ENCODE measurements at regions not wholly inside any gene's neighbourhood (a gene's known extent, or its start where the extent isn't known, plus 50 kb on each side); places are given as distances from the start of the nearest gene placed in this dataset.

GRCh38 chr3:139827833-139828232 lies 107.2 kb upstream of the CLSTN2 start:
- no peak for TF ChIP-seq CTCF (conservative IDR thresholded peaks at IDR 0.05; ENCODE audit: low read length)
- no peak for TF ChIP-seq EZH2phosphoT487 (IDR thresholded peaks at IDR 0.05; ENCODE audit: borderline replicate concordance, low read depth, low read length)
